Loucy (cell line): ENCODE measurements at regions not wholly inside any gene's neighbourhood (a gene's known extent, or its start where the extent isn't known, plus 50 kb on each side); places are given as distances from the start of the nearest gene placed in this dataset.

Experiments
- EZH2phosphoT487 ChIP-seq: fragments of 200-600 bp; IDR thresholded peaks from 2 replicates; pipeline ENCODE4 v1.6.1; 2018; ENCODE audit warnings: antibody characterized with exemption, mild to moderate bottlenecking, moderate library complexity, borderline replicate concordance
- TF ChIP-seq, protein P1 (sequence below): fragments of 200-600 bp; sonication (generic); conservative IDR thresholded peaks from 2 replicates; pipeline ENCODE4 v1.5.1; 2014; ENCODE audit warnings: mild to moderate bottlenecking, antibody characterized with exemption, low read length

DNA sequence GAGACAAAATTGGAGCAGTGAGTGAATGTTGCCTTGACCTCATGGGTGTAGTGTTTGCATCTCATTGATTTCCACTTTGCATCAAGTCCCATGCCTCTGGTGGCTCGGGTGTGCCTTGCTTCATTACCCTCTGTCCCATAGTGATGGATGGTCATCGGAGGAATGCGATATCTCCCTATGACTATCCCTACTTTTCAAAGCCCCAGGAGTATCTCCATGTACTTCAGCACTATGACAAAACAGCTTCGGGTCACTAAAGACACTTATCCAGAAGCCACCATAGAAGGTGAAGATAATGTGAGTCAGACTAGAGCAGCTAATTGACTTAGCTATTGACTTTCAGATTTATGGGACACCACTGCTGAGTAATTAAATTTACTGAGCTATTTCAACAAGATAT lies 355.1 kb upstream of the CCDC196 start:
- TF ChIP-seq, protein P1, sequence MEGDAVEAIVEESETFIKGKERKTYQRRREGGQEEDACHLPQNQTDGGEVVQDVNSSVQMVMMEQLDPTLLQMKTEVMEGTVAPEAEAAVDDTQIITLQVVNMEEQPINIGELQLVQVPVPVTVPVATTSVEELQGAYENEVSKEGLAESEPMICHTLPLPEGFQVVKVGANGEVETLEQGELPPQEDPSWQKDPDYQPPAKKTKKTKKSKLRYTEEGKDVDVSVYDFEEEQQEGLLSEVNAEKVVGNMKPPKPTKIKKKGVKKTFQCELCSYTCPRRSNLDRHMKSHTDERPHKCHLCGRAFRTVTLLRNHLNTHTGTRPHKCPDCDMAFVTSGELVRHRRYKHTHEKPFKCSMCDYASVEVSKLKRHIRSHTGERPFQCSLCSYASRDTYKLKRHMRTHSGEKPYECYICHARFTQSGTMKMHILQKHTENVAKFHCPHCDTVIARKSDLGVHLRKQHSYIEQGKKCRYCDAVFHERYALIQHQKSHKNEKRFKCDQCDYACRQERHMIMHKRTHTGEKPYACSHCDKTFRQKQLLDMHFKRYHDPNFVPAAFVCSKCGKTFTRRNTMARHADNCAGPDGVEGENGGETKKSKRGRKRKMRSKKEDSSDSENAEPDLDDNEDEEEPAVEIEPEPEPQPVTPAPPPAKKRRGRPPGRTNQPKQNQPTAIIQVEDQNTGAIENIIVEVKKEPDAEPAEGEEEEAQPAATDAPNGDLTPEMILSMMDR, result no peak
- TF ChIP-seq EZH2phosphoT487, result no peak
